ENCODE measurements at regions not wholly inside any gene's neighbourhood (a gene's known extent, or its start where the extent isn't known, plus 50 kb on each side); places are given as distances from the start of the nearest gene placed in this dataset.
A peak's percentile ranks its signal among the peaks of the same experiment; 100 is the strongest.

- intact Hi-C loops (cut with micrococcal nuclease) (no loop called here), in situ Hi-C loops (cut with MboI) (loop anchor here (5.0 kb wide), 1 partner anchor 237 kb away; no protein-coding TSS in a partner anchor)
- TF ChIP-seq RAD21 (CRISPR knock-in tag; conservative IDR thresholded peaks at IDR 0.05 in 1 of 2, IDR thresholded peaks at IDR 0.05 in 1 of 2) (peak in 1 of 2 experiments; percentile 36; a peak in 1 of 4 replicates), ZC3H8 (IDR thresholded peaks at IDR 0.05) (no peak), NFE2L1 (tag; IDR thresholded peaks at IDR 0.05; ENCODE audit: borderline replicate concordance, low read depth) (no peak), TRIM24 (IDR thresholded peaks at IDR 0.05) (no peak), BCLAF1 (IDR thresholded peaks at IDR 0.05; ENCODE audit: borderline replicate concordance in 1 of 2, control insufficient read depth in 1 of 2, low read depth in 2 of 2, low read length in 1 of 2) (no peak)
- TF ChIP-seq, protein P1, sequence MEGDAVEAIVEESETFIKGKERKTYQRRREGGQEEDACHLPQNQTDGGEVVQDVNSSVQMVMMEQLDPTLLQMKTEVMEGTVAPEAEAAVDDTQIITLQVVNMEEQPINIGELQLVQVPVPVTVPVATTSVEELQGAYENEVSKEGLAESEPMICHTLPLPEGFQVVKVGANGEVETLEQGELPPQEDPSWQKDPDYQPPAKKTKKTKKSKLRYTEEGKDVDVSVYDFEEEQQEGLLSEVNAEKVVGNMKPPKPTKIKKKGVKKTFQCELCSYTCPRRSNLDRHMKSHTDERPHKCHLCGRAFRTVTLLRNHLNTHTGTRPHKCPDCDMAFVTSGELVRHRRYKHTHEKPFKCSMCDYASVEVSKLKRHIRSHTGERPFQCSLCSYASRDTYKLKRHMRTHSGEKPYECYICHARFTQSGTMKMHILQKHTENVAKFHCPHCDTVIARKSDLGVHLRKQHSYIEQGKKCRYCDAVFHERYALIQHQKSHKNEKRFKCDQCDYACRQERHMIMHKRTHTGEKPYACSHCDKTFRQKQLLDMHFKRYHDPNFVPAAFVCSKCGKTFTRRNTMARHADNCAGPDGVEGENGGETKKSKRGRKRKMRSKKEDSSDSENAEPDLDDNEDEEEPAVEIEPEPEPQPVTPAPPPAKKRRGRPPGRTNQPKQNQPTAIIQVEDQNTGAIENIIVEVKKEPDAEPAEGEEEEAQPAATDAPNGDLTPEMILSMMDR (IDR thresholded peaks at IDR 0.05 in 2 of 3, conservative IDR thresholded peaks at IDR 0.05 in 1 of 3; ENCODE audit: insufficient read depth in 2 of 3, low read depth in 1 of 3, low read length in 3 of 3) = peak; percentile 30 to 42 (median 36); a peak in 3 of 6 replicates
- ATAC-seq (no peak), DNase-seq (ENCODE audit: extremely low read depth in 1 of 4, low spot score in 3 of 4) (peak in 3 of 4 experiments; percentile 10 to 30 (median 27)), FAIRE-seq (no peak)
- Histone ChIP-seq H3K9ac (ENCODE audit: insufficient read depth in 1 of 2, low read depth in 2 of 2, low read length in 2 of 2) (no peak overlapping the region), H4K20me1 (replicated peaks; ENCODE audit: control insufficient read depth, insufficient read depth, low read length) (no peaks in the 10 kb centered on the region; the same call in 1 of the 2 replicates), H3K9me1 (ENCODE audit: control insufficient read depth, insufficient read depth, low read length) (no peaks in the 10 kb centered on the region), H3K79me2 (ENCODE audit: control insufficient read depth, insufficient read depth, low read length) (no peaks in the 10 kb centered on the region), H3K27me3 (ENCODE audit: control insufficient read depth in 2 of 2, insufficient read depth in 2 of 2, low read length in 2 of 2) (peaks cover 11 to 55% of the 10 kb centered on the region in 2 experiments; a peak in 4 of 5 replicates), H3K4me2 (ENCODE audit: insufficient read depth, low read length) (no peak overlapping the region), H3K4me1 (replicated peaks in 1 of 2; ENCODE audit: control insufficient read depth in 2 of 2, insufficient read depth in 2 of 2, low read length in 2 of 2) (peaks cover 0 to 4% of the 10 kb centered on the region in 2 experiments; a peak in 1 of 5 replicates), H3K9me3 (replicated peaks; ENCODE audit: control insufficient read depth, insufficient read depth, low read depth, low read length) (no peaks in the 10 kb centered on the region), H3K36me3 (ENCODE audit: control insufficient read depth, insufficient read depth, low read length) (no peaks in the 10 kb centered on the region), H2AFZ (ENCODE audit: low read depth, low read length) (no peak overlapping the region), H3K27ac (ENCODE audit: extremely low read depth, low read depth, low read length) (no peak overlapping the region), H3K4me3 (no peak overlapping the region)
- CTCF ChIA-PET (ENCODE audit: low intra/inter-chr PET ratio) = no interaction called here
- POLR2A ChIA-PET = interaction anchor here (0.5 to 0.6 kb wide), 3 partner anchors 10 to 641 kb away, joined by 3 to 4 read pairs (median 3); no protein-coding TSS in a partner anchor
- 22% methylated on average over 13 of the region's 14 CpGs for WGBS (ENCODE audit: insufficient coverage, low coverage, missing lambda C conversion rate)
- BruUV-seq (replicated peaks) = no TSS peak
Measured at GRCh38 chr2:71789556-71790204, 336.3 kb downstream of the DYSF start.

Data from K562 (cell line).